ENCODE measurements at regions not wholly inside any gene's neighbourhood (a gene's known extent, or its start where the extent isn't known, plus 50 kb on each side); places are given as distances from the start of the nearest gene placed in this dataset.

- H3K4me3 ChIP-seq, result no peak overlapping the region
- TF ChIP-seq CTCF (IDR thresholded peaks at IDR 0.05) (no peak), EP300 (IDR thresholded peaks at IDR 0.05) (no peak), POLR2AphosphoS5 (IDR thresholded peaks at IDR 0.05) (no peak), POLR2A (IDR thresholded peaks at IDR 0.05) (no peak)
- H3K9me3 ChIP-seq, result peaks cover 0 to 10% (median 7%) of the 10 kb centered on the region in 4 donors
- intact Hi-C loops (cut with DNase I; ENCODE audit: low total_unique reads), result no loop called here
- DNase-seq, result no peak
- H3K27ac ChIP-seq, result no peak overlapping the region
- H3K4me1 ChIP-seq, result no peaks in the 10 kb centered on the region
- no peaks in the 10 kb centered on the region for H3K27me3 ChIP-seq
- 87 to 91% (median 90%) methylated on average over 10 of the region's 10 CpGs for WGBS, 5 donors
- H3K36me3 ChIP-seq, result no peaks in the 10 kb centered on the region
Observed at GRCh38 chr2:15851076-15851693, 89.2 kb upstream of the MYCN start.

GRCh38 chr2:15852811-15853210 is 87.5 kb upstream of the MYCN start:
- Histone ChIP-seq H3K27me3 (no peaks in the 10 kb centered on the region), H3K36me3 (no peaks in the 10 kb centered on the region), H3K27ac (no peak overlapping the region), H3K4me3 (no peak overlapping the region), H3K9me3 (peaks cover 0 to 10% (median 7%) of the 10 kb centered on the region in 4 donors), H3K4me1 (no peaks in the 10 kb centered on the region)
- 47 to 81% (median 78%) methylated on average over 2 of the region's 2 CpGs for WGBS, 5 donors
- TF ChIP-seq POLR2AphosphoS5 (IDR thresholded peaks at IDR 0.05), result no peak
- no peak for TF ChIP-seq CTCF (IDR thresholded peaks at IDR 0.05)
- no peak for TF ChIP-seq POLR2A (IDR thresholded peaks at IDR 0.05)
- no peak for TF ChIP-seq EP300 (IDR thresholded peaks at IDR 0.05)
- no peak for DNase-seq
- intact Hi-C loops (cut with DNase I; ENCODE audit: low total_unique reads), result no loop called here

DNA sequence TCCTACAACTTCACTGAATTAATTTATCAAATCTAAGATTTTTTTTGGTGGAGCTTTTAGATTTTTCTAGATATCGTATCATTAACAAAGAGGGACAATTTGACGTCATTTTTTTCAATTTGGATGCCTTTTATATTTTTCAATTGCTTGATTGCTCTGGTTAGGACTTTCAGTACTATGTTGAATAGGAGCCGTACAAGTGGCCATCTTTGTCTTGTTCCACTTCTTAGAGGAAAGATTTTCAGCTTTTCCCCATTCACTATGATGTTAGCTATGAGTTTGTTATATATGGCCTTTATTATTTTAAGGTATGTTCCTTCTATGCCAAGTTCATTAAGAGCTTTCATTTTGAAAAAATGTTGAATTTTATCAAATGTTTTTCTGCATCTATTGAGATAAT is 86.4 kb upstream of the MYCN start:
- 53 to 60% (median 59%) methylated on average over 3 of the region's 3 CpGs for WGBS, 5 donors
- Histone ChIP-seq H3K27me3 (no peaks in the 10 kb centered on the region), H3K4me3 (no peak overlapping the region), H3K27ac (no peak overlapping the region), H3K9me3 (peaks cover 0 to 10% (median 7%) of the 10 kb centered on the region in 4 donors), H3K4me1 (no peaks in the 10 kb centered on the region), H3K36me3 (no peaks in the 10 kb centered on the region)
- no peak for TF ChIP-seq EP300 (IDR thresholded peaks at IDR 0.05)
- TF ChIP-seq POLR2A (IDR thresholded peaks at IDR 0.05), result no peak
- no peak for TF ChIP-seq POLR2AphosphoS5 (IDR thresholded peaks at IDR 0.05)
- no peak for DNase-seq
- intact Hi-C loops (cut with DNase I; ENCODE audit: low total_unique reads), result no loop called here

DNA sequence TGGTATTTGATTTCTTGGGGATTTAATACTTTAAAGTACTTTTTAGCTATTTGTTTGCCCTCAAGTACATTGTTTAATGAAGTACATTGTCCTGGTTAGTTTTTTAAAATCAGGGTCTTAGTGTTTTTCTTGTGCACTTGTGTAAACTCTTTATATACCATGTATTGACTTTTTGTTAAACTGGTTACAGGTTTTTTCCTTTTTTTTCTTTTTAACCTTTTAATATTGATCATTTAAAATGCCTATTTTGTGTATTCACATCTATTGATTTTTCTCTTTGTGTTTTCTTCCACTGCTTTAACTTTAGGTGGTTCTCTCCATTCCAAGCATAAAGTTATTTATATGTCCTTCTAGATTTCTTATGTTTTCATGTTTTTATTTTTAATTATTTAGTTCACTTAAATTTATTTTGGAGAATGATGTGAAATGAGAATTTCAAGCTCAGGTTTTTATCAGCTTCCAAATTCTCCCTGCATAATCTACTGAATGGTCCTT is 84.5 kb upstream of the MYCN start:
- no peaks in the 10 kb centered on the region for H3K27me3 ChIP-seq
- intact Hi-C loops (cut with DNase I; ENCODE audit: low total_unique reads), result no loop called here
- no peaks in the 10 kb centered on the region for H3K4me1 ChIP-seq
- no peak overlapping the region for H3K27ac ChIP-seq
- no peak for DNase-seq
- no peak for TF ChIP-seq CTCF (IDR thresholded peaks at IDR 0.05)
- TF ChIP-seq EP300 (IDR thresholded peaks at IDR 0.05), result no peak
- no peak for TF ChIP-seq POLR2A (IDR thresholded peaks at IDR 0.05)
- no peak for TF ChIP-seq POLR2AphosphoS5 (IDR thresholded peaks at IDR 0.05)
- no peaks in the 10 kb centered on the region for H3K9me3 ChIP-seq
- no peaks in the 10 kb centered on the region for H3K36me3 ChIP-seq
- H3K4me3 ChIP-seq, result no peak overlapping the region

GRCh38 chr2:15856318-15856717 is 84.0 kb upstream of the MYCN start:
- Histone ChIP-seq H3K36me3 (no peaks in the 10 kb centered on the region), H3K27me3 (no peaks in the 10 kb centered on the region), H3K4me3 (no peak overlapping the region), H3K4me1 (no peaks in the 10 kb centered on the region), H3K27ac (no peak overlapping the region), H3K9me3 (no peaks in the 10 kb centered on the region)
- intact Hi-C loops (cut with DNase I; ENCODE audit: low total_unique reads), result no loop called here
- DNase-seq, result no peak
- no peak for TF ChIP-seq CTCF (IDR thresholded peaks at IDR 0.05)
- TF ChIP-seq POLR2AphosphoS5 (IDR thresholded peaks at IDR 0.05), result no peak
- no peak for TF ChIP-seq EP300 (IDR thresholded peaks at IDR 0.05)
- TF ChIP-seq POLR2A (IDR thresholded peaks at IDR 0.05), result no peak
- WGBS, 5 donors, result 78 to 94% (median 93%) methylated on average over 3 of the region's 3 CpGs
